HepG2 (cell line): ENCODE measurements at regions not wholly inside any gene's neighbourhood (a gene's known extent, or its start where the extent isn't known, plus 50 kb on each side); places are given as distances from the start of the nearest gene placed in this dataset.

Experiments used
- ATAC-seq: fragments of 200-7000 bp; cut with Tn5 transposase; 3 replicates; pipeline ENCODE4 v1.9.1; 2020; ENCODE audit warnings: mild to moderate bottlenecking, moderate library complexity
- BruUV-seq: library from RNA; stranded (reverse); fragments of 400-500 nt; replicated peaks from 2 replicates; lab custom pipeline; 2021; lab: Mats Ljungman, UMichigan
- CTCF ChIA-PET: fragments of 300-600 bp; formaldehyde crosslinking; extraction: SDS; loops from one replicate; lab custom pipeline; 2021; ENCODE audit warnings: low total read pairs, inconsistent platforms, low intra/inter-chr PET ratio; lab: Yijun Ruan, JAX
- POLR2A ChIA-PET: fragments of 350-600 bp; sonication (Branson Sonifier 250); formaldehyde crosslinking; loops from one replicate; lab custom pipeline; 2020; ENCODE audit warnings: antibody characterized with exemption, inconsistent platforms; lab: Yijun Ruan, JAX
- DNase-seq: peaks from one replicate; pipeline ENCODE4 v3.0.0-alpha.2; 2015; ENCODE audit warnings: low spot score
- FAIRE-seq: peaks from 3 replicates; lab custom pipeline; 2011; peaks lifted over from hg19 to GRCh38; lab: Jason Lieb, UNC
- H2AFZ ChIP-seq: one replicate; pipeline ENCODE4 v1.6.1; 2011; ENCODE audit warnings: low read length, inconsistent platforms
- H3K27ac ChIP-seq: fragments of 300-600 bp; 3 replicates; pipeline ENCODE4 v1.8.0; 2011; ENCODE audit warnings: mixed run types, mild to moderate bottlenecking, mixed read lengths, low read length, inconsistent platforms; ENCODE audit not compliant: insufficient read depth; ENCODE audit errors: extremely low read length
- H3K27me3 ChIP-seq, 2 experiments: fragments of 200-600 bp in 1 of 2; 2 replicates in 1 of 2; 3 replicates in 1 of 2; pipeline versions ENCODE4 v1.6.0 to v1.8.0; 2011; ENCODE audit warnings: low read length in 2 of 2, mild to moderate bottlenecking in 2 of 2, moderate library complexity in 2 of 2, inconsistent platforms in 1 of 2; ENCODE audit not compliant: insufficient read depth in 2 of 2, control insufficient read depth in 1 of 2
- H3K36me3 ChIP-seq, 2 experiments: fragments of 200-600 bp in 1 of 2; replicated peaks in 1 of 2; 2 replicates in 1 of 2; 3 replicates in 1 of 2; pipeline versions ENCODE4 v1.5.1 to v1.8.0; 2011; ENCODE audit warnings: low read length in 2 of 2, inconsistent platforms in 1 of 2; ENCODE audit not compliant: insufficient read depth in 2 of 2, control insufficient read depth in 1 of 2
- H3K4me1 ChIP-seq: 2 replicates; pipeline ENCODE4 v1.5.1; 2012; ENCODE audit warnings: low read length, inconsistent platforms; ENCODE audit not compliant: insufficient read depth
- H3K4me2 ChIP-seq: 2 replicates; pipeline ENCODE4 v1.6.0; 2011; ENCODE audit warnings: low read depth, low read length, inconsistent platforms
- H3K4me3 ChIP-seq, 3 experiments: fragments of 200-600 bp in 1 of 3; sonication (generic), shearing (Covaris generic) in 1 of 3; replicated peaks in 1 of 3; 2 replicates each; pipeline ENCODE4 v1.5.1; 2011 to 2016; ENCODE audit warnings: low read length in 3 of 3, inconsistent platforms in 2 of 3, low read depth in 2 of 3, mild to moderate bottlenecking in 2 of 3, control low read depth in 1 of 3, mixed read lengths in 1 of 3; ENCODE audit not compliant: insufficient read depth in 1 of 3
- H3K79me2 ChIP-seq: one replicate; pipeline ENCODE4 v1.6.1; 2011; ENCODE audit warnings: low read length, inconsistent platforms; ENCODE audit not compliant: insufficient read depth
- H3K9ac ChIP-seq: 2 replicates; pipeline ENCODE4 v1.6.0; 2011; ENCODE audit warnings: mild to moderate bottlenecking, low read depth, low read length, inconsistent platforms; ENCODE audit not compliant: insufficient read depth
- H3K9me3 ChIP-seq: 2 replicates; pipeline ENCODE4 v1.5.1; 2012; ENCODE audit warnings: mild to moderate bottlenecking, low read length
- H4K20me1 ChIP-seq: 2 replicates; pipeline ENCODE4 v1.6.0; 2011; ENCODE audit warnings: inconsistent platforms, mild to moderate bottlenecking, low read length, moderate library complexity; ENCODE audit not compliant: insufficient read depth
- CCDC6 ChIP-seq: sonication (generic); formaldehyde crosslinking; IDR thresholded peaks from 2 replicates; pipeline ENCODE4 v1.8.1; 2022; ENCODE audit warnings: mild to moderate bottlenecking, missing genetic modification reagents, moderate library complexity
- CENPT ChIP-seq: sonication (generic); formaldehyde crosslinking; IDR thresholded peaks from 2 replicates; pipeline ENCODE4 v1.8.0; 2022; ENCODE audit warnings: low read depth, mild to moderate bottlenecking, moderate library complexity, missing genetic modification reagents
- HNF1B ChIP-seq: sonication (generic); formaldehyde crosslinking; IDR thresholded peaks from 2 replicates; pipeline ENCODE4 v1.5.1; 2020; ENCODE audit warnings: mild to moderate bottlenecking, moderate library complexity, missing genetic modification reagents
- JUNB ChIP-seq: sonication (generic); formaldehyde crosslinking; IDR thresholded peaks from 2 replicates; pipeline ENCODE4 v1.8.0; 2022; ENCODE audit warnings: missing genetic modification reagents, mild to moderate bottlenecking, borderline replicate concordance
- NBN ChIP-seq: fragments of 450-650 bp; conservative IDR thresholded peaks from 2 replicates; pipeline ENCODE4 v1.6.1; 2017
- PHF20 ChIP-seq: sonication (generic); formaldehyde crosslinking; IDR thresholded peaks from 2 replicates; pipeline ENCODE4 v1.5.0; 2020; ENCODE audit warnings: mild to moderate bottlenecking, missing genetic modification reagents
- SETDB1 ChIP-seq: sonication (generic); formaldehyde crosslinking; IDR thresholded peaks from 2 replicates; pipeline ENCODE4 v1.5.1; 2020; ENCODE audit warnings: missing genetic modification reagents, mild to moderate bottlenecking, borderline replicate concordance
- SNRNP70 ChIP-seq: fragments of 200-400 bp; formaldehyde crosslinking; IDR thresholded peaks from 2 replicates; pipeline ENCODE4 v1.6.1; 2017; ENCODE audit warnings: mild to moderate bottlenecking, low read depth, low read length, moderate library complexity
- TBX3 ChIP-seq: fragments of 450-650 bp; IDR thresholded peaks from 2 replicates; pipeline ENCODE4 v1.6.1; 2017; ENCODE audit warnings: antibody characterized with exemption, mild to moderate bottlenecking, inconsistent platforms, borderline replicate concordance
- TGIF2 ChIP-seq: IDR thresholded peaks from 2 replicates; pipeline ENCODE4 v1.6.1; 2016; ENCODE audit warnings: control low read depth, missing compliant biosample characterization
- THAP7 ChIP-seq: sonication (generic); formaldehyde crosslinking; IDR thresholded peaks from 2 replicates; pipeline ENCODE4 v1.8.1; 2023; ENCODE audit warnings: mild to moderate bottlenecking, missing genetic modification reagents
- ZBTB38 ChIP-seq: sonication (generic); formaldehyde crosslinking; IDR thresholded peaks from 2 replicates; pipeline ENCODE4 v1.5.1; 2020; ENCODE audit warnings: mild to moderate bottlenecking, missing genetic modification reagents
- WGBS: methylation state at CpG from one replicate; pipeline ENCODE4 v1.1.6; 2017; ENCODE audit warnings: low lambda C conversion rate; 5-methylcytosine and 5-hydroxymethylcytosine counted together
- in situ Hi-C: cut with HindIII; loops from 2 replicates; pipeline ENCODE4 v1.10.0; 2017; ENCODE audit warnings: low pct_unique_long_range_greater_than_20kb; ENCODE audit not compliant: extremely low pct_ligation_motif_present
- intact Hi-C: fragments of 100-400 bp; cut with micrococcal nuclease; formaldehyde crosslinking; loops from one replicate; pipeline ENCODE4 v1.10.0; 2022; ENCODE audit not compliant: unreplicated experiment
- TF ChIP-seq, protein P1 (sequence below): sonication (generic); formaldehyde crosslinking; IDR thresholded peaks from 2 replicates; pipeline ENCODE4 v1.8.1; 2023; ENCODE audit warnings: missing genetic modification reagents, mild to moderate bottlenecking, borderline replicate concordance
- TF ChIP-seq, protein P2 (sequence below): sonication (generic); formaldehyde crosslinking; IDR thresholded peaks from 2 replicates; pipeline ENCODE4 v1.4.0; 2020; ENCODE audit warnings: missing genetic modification reagents, mild to moderate bottlenecking, borderline replicate concordance
- TF ChIP-seq, protein P3 (sequence below): sonication (generic); formaldehyde crosslinking; IDR thresholded peaks from 2 replicates; pipeline ENCODE4 v1.4.0; 2020; ENCODE audit warnings: low read depth, mild to moderate bottlenecking, missing genetic modification reagents

- POLR2A ChIA-PET, result no interaction called here
- Histone ChIP-seq H3K4me1 (no peaks in the 10 kb centered on the region), H3K27ac (no peak overlapping the region), H3K9me3 (peaks cover 97% of the 10 kb centered on the region), H3K27me3 (no peaks in the 10 kb centered on the region), H2AFZ (no peak overlapping the region), H3K9ac (no peak overlapping the region), H3K4me2 (no peak overlapping the region), H4K20me1 (no peaks in the 10 kb centered on the region), H3K79me2 (no peaks in the 10 kb centered on the region), H3K4me3 (no peak overlapping the region), H3K36me3 (no peaks in the 10 kb centered on the region)
- FAIRE-seq (no peak), DNase-seq (no peak), ATAC-seq (no peak)
- in situ Hi-C loops, result no loop called here
- TF ChIP-seq, protein P1, sequence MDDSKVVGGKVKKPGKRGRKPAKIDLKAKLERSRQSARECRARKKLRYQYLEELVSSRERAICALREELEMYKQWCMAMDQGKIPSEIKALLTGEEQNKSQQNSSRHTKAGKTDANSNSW (CRISPR knock-in tag), result no peak
- TF ChIP-seq CENPT (CRISPR knock-in tag) (no peak), CCDC6 (CRISPR knock-in tag) (no peak), PHF20 (CRISPR knock-in tag) (no peak), TBX3 (no peak), NBN (no peak), SETDB1 (CRISPR knock-in tag) (no peak), SNRNP70 (no peak), THAP7 (CRISPR knock-in tag) (no peak), TGIF2 (CRISPR knock-in tag) (no peak), ZBTB38 (CRISPR knock-in tag) (no peak), JUNB (CRISPR knock-in tag) (no peak), HNF1B (CRISPR knock-in tag) (no peak)
- TF ChIP-seq, protein P2, sequence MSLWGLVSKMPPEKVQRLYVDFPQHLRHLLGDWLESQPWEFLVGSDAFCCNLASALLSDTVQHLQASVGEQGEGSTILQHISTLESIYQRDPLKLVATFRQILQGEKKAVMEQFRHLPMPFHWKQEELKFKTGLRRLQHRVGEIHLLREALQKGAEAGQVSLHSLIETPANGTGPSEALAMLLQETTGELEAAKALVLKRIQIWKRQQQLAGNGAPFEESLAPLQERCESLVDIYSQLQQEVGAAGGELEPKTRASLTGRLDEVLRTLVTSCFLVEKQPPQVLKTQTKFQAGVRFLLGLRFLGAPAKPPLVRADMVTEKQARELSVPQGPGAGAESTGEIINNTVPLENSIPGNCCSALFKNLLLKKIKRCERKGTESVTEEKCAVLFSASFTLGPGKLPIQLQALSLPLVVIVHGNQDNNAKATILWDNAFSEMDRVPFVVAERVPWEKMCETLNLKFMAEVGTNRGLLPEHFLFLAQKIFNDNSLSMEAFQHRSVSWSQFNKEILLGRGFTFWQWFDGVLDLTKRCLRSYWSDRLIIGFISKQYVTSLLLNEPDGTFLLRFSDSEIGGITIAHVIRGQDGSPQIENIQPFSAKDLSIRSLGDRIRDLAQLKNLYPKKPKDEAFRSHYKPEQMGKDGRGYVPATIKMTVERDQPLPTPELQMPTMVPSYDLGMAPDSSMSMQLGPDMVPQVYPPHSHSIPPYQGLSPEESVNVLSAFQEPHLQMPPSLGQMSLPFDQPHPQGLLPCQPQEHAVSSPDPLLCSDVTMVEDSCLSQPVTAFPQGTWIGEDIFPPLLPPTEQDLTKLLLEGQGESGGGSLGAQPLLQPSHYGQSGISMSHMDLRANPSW (CRISPR knock-in tag), result no peak
- TF ChIP-seq, protein P3, sequence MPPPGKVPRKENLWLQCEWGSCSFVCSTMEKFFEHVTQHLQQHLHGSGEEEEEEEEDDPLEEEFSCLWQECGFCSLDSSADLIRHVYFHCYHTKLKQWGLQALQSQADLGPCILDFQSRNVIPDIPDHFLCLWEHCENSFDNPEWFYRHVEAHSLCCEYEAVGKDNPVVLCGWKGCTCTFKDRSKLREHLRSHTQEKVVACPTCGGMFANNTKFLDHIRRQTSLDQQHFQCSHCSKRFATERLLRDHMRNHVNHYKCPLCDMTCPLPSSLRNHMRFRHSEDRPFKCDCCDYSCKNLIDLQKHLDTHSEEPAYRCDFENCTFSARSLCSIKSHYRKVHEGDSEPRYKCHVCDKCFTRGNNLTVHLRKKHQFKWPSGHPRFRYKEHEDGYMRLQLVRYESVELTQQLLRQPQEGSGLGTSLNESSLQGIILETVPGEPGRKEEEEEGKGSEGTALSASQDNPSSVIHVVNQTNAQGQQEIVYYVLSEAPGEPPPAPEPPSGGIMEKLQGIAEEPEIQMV (CRISPR knock-in tag), result no peak
- no TSS peak for BruUV-seq
- CTCF ChIA-PET, result no interaction called here
- intact Hi-C loops, result no loop called here
- WGBS, result 0% methylated on average over 5 of the region's 5 CpGs
Measured at GRCh38 chr7:63072806-63073205, 925.8 kb upstream of the ZNF722 start.
